ENCODE measurements at regions not wholly inside any gene's neighbourhood (a gene's known extent, or its start where the extent isn't known, plus 50 kb on each side); places are given as distances from the start of the nearest gene placed in this dataset.

DNA sequence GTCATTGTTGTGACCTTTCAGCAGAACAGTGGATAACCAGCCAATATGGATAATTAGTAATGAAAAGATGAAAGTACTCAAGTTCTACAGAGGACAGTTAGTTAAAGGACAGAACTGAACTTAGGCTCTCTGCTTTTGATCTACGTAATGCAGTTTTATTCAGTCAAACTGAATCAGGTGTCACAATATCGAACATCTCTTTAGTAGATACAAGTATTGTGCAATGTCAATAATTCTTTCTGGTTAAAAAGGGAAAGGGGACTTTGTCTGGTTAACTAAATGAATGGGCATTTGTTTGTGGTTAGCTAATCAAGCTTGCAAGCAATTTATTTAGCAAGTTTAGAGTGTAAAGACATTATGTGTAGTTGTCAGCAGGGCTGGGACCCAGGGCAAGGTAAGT, 562.2 kb upstream of the PTBP2 start:
- no peak for DNase-seq
- Mint-ChIP-seq H3K4me1 (no peaks in the 10 kb centered on the region), H3K27me3 (ENCODE audit: low read depth in 2 of 2) (no peaks in the 10 kb centered on the region), H3K36me3 (peaks cover 8% of the 10 kb centered on the region), H3K9me3 (peaks cover 20 to 28% of the 10 kb centered on the region in 2 donors), H3K4me3 (no peak overlapping the region), H3K27ac (no peak overlapping the region)
- Histone ChIP-seq H3K9me3 (ENCODE audit: control insufficient read depth, insufficient read depth, low read length) (peaks cover 5% of the 10 kb centered on the region), H3K4me3 (ENCODE audit: low read length) (no peak overlapping the region), H3K27me3 (ENCODE audit: control insufficient read depth, insufficient read depth, low read length) (no peaks in the 10 kb centered on the region), H3K36me3 (ENCODE audit: control insufficient read depth, insufficient read depth, low read length) (no peaks in the 10 kb centered on the region), H3K27ac (ENCODE audit: low read length) (no peak overlapping the region), H3K4me1 (ENCODE audit: control insufficient read depth, insufficient read depth, low read length) (no peaks in the 10 kb centered on the region)
- 92% methylated on average over 2 of the region's 2 CpGs for WGBS (ENCODE audit: insufficient coverage)
- intact Hi-C loops (cut with micrococcal nuclease), result no loop called here
- TF ChIP-seq, protein P1, sequence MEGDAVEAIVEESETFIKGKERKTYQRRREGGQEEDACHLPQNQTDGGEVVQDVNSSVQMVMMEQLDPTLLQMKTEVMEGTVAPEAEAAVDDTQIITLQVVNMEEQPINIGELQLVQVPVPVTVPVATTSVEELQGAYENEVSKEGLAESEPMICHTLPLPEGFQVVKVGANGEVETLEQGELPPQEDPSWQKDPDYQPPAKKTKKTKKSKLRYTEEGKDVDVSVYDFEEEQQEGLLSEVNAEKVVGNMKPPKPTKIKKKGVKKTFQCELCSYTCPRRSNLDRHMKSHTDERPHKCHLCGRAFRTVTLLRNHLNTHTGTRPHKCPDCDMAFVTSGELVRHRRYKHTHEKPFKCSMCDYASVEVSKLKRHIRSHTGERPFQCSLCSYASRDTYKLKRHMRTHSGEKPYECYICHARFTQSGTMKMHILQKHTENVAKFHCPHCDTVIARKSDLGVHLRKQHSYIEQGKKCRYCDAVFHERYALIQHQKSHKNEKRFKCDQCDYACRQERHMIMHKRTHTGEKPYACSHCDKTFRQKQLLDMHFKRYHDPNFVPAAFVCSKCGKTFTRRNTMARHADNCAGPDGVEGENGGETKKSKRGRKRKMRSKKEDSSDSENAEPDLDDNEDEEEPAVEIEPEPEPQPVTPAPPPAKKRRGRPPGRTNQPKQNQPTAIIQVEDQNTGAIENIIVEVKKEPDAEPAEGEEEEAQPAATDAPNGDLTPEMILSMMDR (IDR thresholded peaks at IDR 0.05), result no peak
- ATAC-seq, result no peak

DNA sequence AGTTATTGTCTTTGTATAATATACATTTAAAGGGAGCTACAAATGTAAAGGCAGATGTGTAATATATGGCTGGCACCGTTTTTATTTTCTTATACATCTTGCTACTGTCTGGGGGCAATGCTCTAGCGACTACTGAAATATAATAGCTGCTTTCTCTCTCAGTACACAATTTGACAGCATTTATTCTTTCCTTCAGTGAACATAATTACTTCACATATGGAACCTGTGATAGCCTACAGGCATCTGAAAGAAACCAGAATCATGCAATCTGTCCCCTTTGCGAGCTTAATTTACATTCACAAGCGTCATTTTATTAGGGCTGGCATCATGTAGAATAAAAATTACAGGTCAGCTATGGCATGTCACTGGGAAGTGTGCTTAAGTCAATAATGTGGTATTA, 557.5 kb upstream of the PTBP2 start:
- H3K27ac ChIP-seq (ENCODE audit: low read length), result no peak overlapping the region
- TF ChIP-seq, protein P1 (IDR thresholded peaks at IDR 0.05), result no peak
- H3K36me3 Mint-ChIP-seq, result no peaks in the 10 kb centered on the region
- no peak overlapping the region for H3K27ac Mint-ChIP-seq
- peaks cover under 1% of the 10 kb centered on the region for H3K9me3 ChIP-seq (ENCODE audit: control insufficient read depth, insufficient read depth, low read length)
- H3K27me3 Mint-ChIP-seq (ENCODE audit: low read depth in 2 of 2), result no peaks in the 10 kb centered on the region
- H3K4me3 ChIP-seq (ENCODE audit: low read length), result no peak overlapping the region
- intact Hi-C loops (cut with micrococcal nuclease), result no loop called here
- 68% methylated on average over 4 of the region's 4 CpGs for WGBS (ENCODE audit: insufficient coverage)
- H3K27me3 ChIP-seq (ENCODE audit: control insufficient read depth, insufficient read depth, low read length), result no peaks in the 10 kb centered on the region
- H3K4me3 Mint-ChIP-seq, result no peak overlapping the region
- ATAC-seq, result no peak
- peaks cover 15 to 28% of the 10 kb centered on the region in 2 donors for H3K9me3 Mint-ChIP-seq
- no peaks in the 10 kb centered on the region for H3K4me1 Mint-ChIP-seq
- no peak for DNase-seq
- no peaks in the 10 kb centered on the region for H3K4me1 ChIP-seq (ENCODE audit: control insufficient read depth, insufficient read depth, low read length)
- H3K36me3 ChIP-seq (ENCODE audit: control insufficient read depth, insufficient read depth, low read length), result no peaks in the 10 kb centered on the region

DNA sequence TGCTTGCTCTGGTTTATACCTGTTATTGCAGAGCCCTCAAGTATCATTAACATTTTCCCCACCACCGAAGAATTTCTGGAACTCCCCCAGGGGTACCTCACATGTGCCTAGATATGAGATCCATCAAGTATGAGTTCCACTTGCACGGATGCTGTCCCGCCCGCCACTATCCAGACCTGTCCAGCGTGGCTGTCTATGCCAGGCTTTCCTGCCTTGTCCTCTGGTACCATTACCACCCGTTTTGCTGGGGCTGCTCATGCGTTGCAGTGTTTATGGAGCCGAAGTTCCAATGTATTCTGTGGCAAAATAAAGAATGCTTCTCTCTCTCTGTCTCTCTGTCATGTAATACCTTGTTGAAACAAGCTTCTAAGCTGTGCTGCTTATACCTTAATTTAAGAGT, 543.5 kb upstream of the PTBP2 start:
- Histone ChIP-seq H3K4me3 (ENCODE audit: low read length) (no peak overlapping the region), H3K4me1 (ENCODE audit: control insufficient read depth, insufficient read depth, low read length) (no peaks in the 10 kb centered on the region), H3K36me3 (ENCODE audit: control insufficient read depth, insufficient read depth, low read length) (no peaks in the 10 kb centered on the region), H3K9me3 (ENCODE audit: control insufficient read depth, insufficient read depth, low read length) (no peaks in the 10 kb centered on the region), H3K27me3 (ENCODE audit: control insufficient read depth, insufficient read depth, low read length) (no peaks in the 10 kb centered on the region), H3K27ac (ENCODE audit: low read length) (no peak overlapping the region)
- H3K27ac Mint-ChIP-seq, result no peak overlapping the region
- H3K27me3 Mint-ChIP-seq (ENCODE audit: low read depth in 2 of 2), result no peaks in the 10 kb centered on the region
- intact Hi-C loops (cut with micrococcal nuclease), result no loop called here
- peaks cover 5 to 16% of the 10 kb centered on the region in 2 donors for H3K9me3 Mint-ChIP-seq
- H3K4me3 Mint-ChIP-seq, result no peak overlapping the region
- H3K36me3 Mint-ChIP-seq, result no peaks in the 10 kb centered on the region
- DNase-seq (no peak), ATAC-seq (no peak)
- no peaks in the 10 kb centered on the region for H3K4me1 Mint-ChIP-seq
- WGBS (ENCODE audit: insufficient coverage), result 85% methylated on average over 8 of the region's 8 CpGs
- TF ChIP-seq, protein P1 (IDR thresholded peaks at IDR 0.05), result no peak

DNA sequence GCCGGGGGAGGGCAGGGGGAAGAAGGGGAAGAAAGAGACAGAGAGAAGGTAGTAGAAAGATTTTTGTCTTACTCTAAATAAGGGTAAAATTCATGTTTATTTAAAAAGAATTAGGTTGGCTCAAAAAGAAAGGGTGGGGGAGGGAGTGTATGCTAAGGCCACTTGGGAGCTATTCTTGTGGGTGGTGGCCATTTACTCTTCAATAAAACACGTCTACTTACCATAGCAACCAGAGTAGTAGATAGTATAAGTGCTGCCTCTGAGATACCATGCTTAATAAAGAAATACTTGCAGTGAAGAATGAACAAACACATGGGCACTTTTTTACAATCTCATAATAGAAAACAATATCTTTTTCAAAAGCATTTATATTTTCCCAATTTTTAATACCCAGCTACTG, 538.1 kb upstream of the PTBP2 start:
- Histone ChIP-seq H3K4me3 (ENCODE audit: low read length) (no peak overlapping the region), H3K27me3 (ENCODE audit: control insufficient read depth, insufficient read depth, low read length) (no peaks in the 10 kb centered on the region), H3K9me3 (ENCODE audit: control insufficient read depth, insufficient read depth, low read length) (no peaks in the 10 kb centered on the region), H3K36me3 (ENCODE audit: control insufficient read depth, insufficient read depth, low read length) (no peaks in the 10 kb centered on the region), H3K27ac (ENCODE audit: low read length) (no peak overlapping the region), H3K4me1 (ENCODE audit: control insufficient read depth, insufficient read depth, low read length) (no peaks in the 10 kb centered on the region)
- Mint-ChIP-seq H3K36me3 (no peaks in the 10 kb centered on the region), H3K9me3 (peaks cover 6 to 9% of the 10 kb centered on the region in 2 donors), H3K4me1 (no peaks in the 10 kb centered on the region), H3K27me3 (ENCODE audit: low read depth in 2 of 2) (no peaks in the 10 kb centered on the region), H3K27ac (no peak overlapping the region), H3K4me3 (no peak overlapping the region)
- DNase-seq (no peak), ATAC-seq (no peak)
- TF ChIP-seq, protein P1 (IDR thresholded peaks at IDR 0.05), result no peak
- WGBS (ENCODE audit: insufficient coverage), result no CpG with 5 or more reads among the region's 2 CpGs
- intact Hi-C loops (cut with micrococcal nuclease), result no loop called here
